H9 (cell line): ENCODE measurements at regions not wholly inside any gene's neighbourhood (a gene's known extent, or its start where the extent isn't known, plus 50 kb on each side); places are given as distances from the start of the nearest gene placed in this dataset.

Experiments used
- DNase-seq: peaks from one replicate; pipeline ENCODE4 v3.0.0-alpha.2; 2017
- H2AFZ ChIP-seq: one replicate; pipeline ENCODE4 v1.6.1; 2013; ENCODE audit warnings: mild to moderate bottlenecking, low read length, control low read depth, moderate library complexity
- H2AK5ac ChIP-seq: 2 replicates; pipeline ENCODE4 v1.6.1; 2013; ENCODE audit warnings: low read length, control low read depth, mixed read lengths; ENCODE audit not compliant: insufficient read length
- H2BK120ac ChIP-seq: one replicate; pipeline ENCODE4 v1.6.1; 2013; ENCODE audit warnings: low read depth, mild to moderate bottlenecking, low read length, control low read depth, inconsistent platforms; ENCODE audit not compliant: poor library complexity, severe bottlenecking
- H2BK12ac ChIP-seq: 2 replicates; pipeline ENCODE4 v1.6.1; 2013; ENCODE audit warnings: low read length, control low read depth, mixed read lengths, low read depth; ENCODE audit not compliant: insufficient read length
- H2BK15ac ChIP-seq: 2 replicates; pipeline ENCODE4 v1.6.1; 2013; ENCODE audit warnings: low read depth, low read length, control low read depth
- H2BK20ac ChIP-seq: one replicate; pipeline ENCODE4 v1.6.1; 2013; ENCODE audit warnings: low read depth, mild to moderate bottlenecking, low read length, control low read depth, inconsistent platforms; ENCODE audit not compliant: poor library complexity, severe bottlenecking
- H2BK5ac ChIP-seq: 2 replicates; pipeline ENCODE4 v1.6.1; 2013; ENCODE audit warnings: low read length, control low read depth, mixed read lengths; ENCODE audit not compliant: insufficient read length
- H3K14ac ChIP-seq: 2 replicates; pipeline ENCODE4 v1.6.1; 2013; ENCODE audit warnings: low read length, control low read depth; ENCODE audit not compliant: insufficient read depth
- H3K18ac ChIP-seq: 2 replicates; pipeline ENCODE4 v1.6.1; 2013; ENCODE audit warnings: low read depth, mild to moderate bottlenecking, mixed read lengths, low read length, control low read depth; ENCODE audit not compliant: insufficient read length
- H3K23ac ChIP-seq: 2 replicates; pipeline ENCODE4 v1.6.1; 2013; ENCODE audit warnings: low read length, control low read depth, mixed read lengths, low read depth; ENCODE audit not compliant: insufficient read length
- H3K23me2 ChIP-seq: 2 replicates; pipeline ENCODE4 v1.6.1; 2013; ENCODE audit warnings: low read depth, mild to moderate bottlenecking, mixed read lengths, low read length, control low read depth; ENCODE audit not compliant: insufficient read length, poor library complexity, severe bottlenecking
- H3K27ac ChIP-seq: 2 replicates; pipeline ENCODE4 v1.5.1; 2013; ENCODE audit warnings: low read length, control low read depth, mixed read lengths, low read depth; ENCODE audit not compliant: insufficient read length
- H3K27me3 ChIP-seq: 2 replicates; pipeline ENCODE4 v1.6.1; 2013; ENCODE audit warnings: low read length, control low read depth, inconsistent platforms; ENCODE audit not compliant: insufficient read depth
- H3K4ac ChIP-seq: 2 replicates; pipeline ENCODE4 v1.6.1; 2013; ENCODE audit warnings: low read depth, mild to moderate bottlenecking, control low read depth, inconsistent platforms, low read length, moderate library complexity
- H3K4me1 ChIP-seq: 2 replicates; pipeline ENCODE4 v1.6.1; 2013; ENCODE audit warnings: low read length, control low read depth, inconsistent platforms; ENCODE audit not compliant: insufficient read depth
- H3K4me2 ChIP-seq: 2 replicates; pipeline ENCODE4 v1.6.1; 2013; ENCODE audit warnings: low read length, control low read depth, mixed read lengths; ENCODE audit not compliant: insufficient read length, insufficient read depth
- H3K56ac ChIP-seq: 2 replicates; pipeline ENCODE4 v1.6.1; 2013; ENCODE audit warnings: low read depth, mild to moderate bottlenecking, mixed read lengths, low read length, control low read depth; ENCODE audit not compliant: insufficient read length
- H3K79me1 ChIP-seq: 2 replicates; pipeline ENCODE4 v1.6.1; 2013; ENCODE audit warnings: low read depth, mild to moderate bottlenecking, moderate library complexity, low read length, control low read depth, inconsistent platforms; ENCODE audit not compliant: insufficient read depth, poor library complexity, severe bottlenecking
- H3K79me2 ChIP-seq: 2 replicates; pipeline ENCODE4 v1.6.1; 2013; ENCODE audit warnings: low read length, control low read depth, inconsistent platforms; ENCODE audit not compliant: insufficient read depth
- H3K9ac ChIP-seq: 2 replicates; pipeline ENCODE4 v1.6.1; 2013; ENCODE audit warnings: low read length, control low read depth, mixed read lengths; ENCODE audit not compliant: insufficient read length; ENCODE audit errors: extremely low read depth
- H3K9me3 ChIP-seq: one replicate; pipeline ENCODE4 v1.6.1; 2013; ENCODE audit warnings: low read depth, low read length, inconsistent platforms; ENCODE audit not compliant: control insufficient read depth
- H3T11ph ChIP-seq: one replicate; pipeline ENCODE4 v1.6.1; 2013; ENCODE audit warnings: mild to moderate bottlenecking, low read length, control low read depth, inconsistent platforms
- H4K20me1 ChIP-seq: one replicate; pipeline ENCODE4 v1.6.1; 2013; ENCODE audit not compliant: control insufficient read depth, insufficient read length, insufficient read depth
- H4K5ac ChIP-seq: 2 replicates; pipeline ENCODE4 v1.6.1; 2013; ENCODE audit warnings: low read depth, mild to moderate bottlenecking, mixed read lengths, low read length, control low read depth; ENCODE audit not compliant: insufficient read length
- H4K8ac ChIP-seq: replicated peaks from 2 replicates; pipeline ENCODE4 v1.6.1; 2013; ENCODE audit warnings: low read length, control low read depth, mixed read lengths, low read depth; ENCODE audit not compliant: insufficient read length
- H4K91ac ChIP-seq: 2 replicates; pipeline ENCODE4 v1.6.1; 2013; ENCODE audit warnings: low read depth, mild to moderate bottlenecking, moderate library complexity, mixed read lengths, low read length, control low read depth; ENCODE audit not compliant: insufficient read length
- H3K27ac Mint-ChIP-seq, 3 experiments: 2 replicates in 2 of 3; 3 replicates in 1 of 3; pipeline ENCODE4 v1.8.0; 2020 to 2021; ENCODE audit warnings: mixed read lengths in 3 of 3, mild to moderate bottlenecking in 1 of 3, moderate library complexity in 1 of 3
- H3K27me3 Mint-ChIP-seq: 2 replicates; pipeline ENCODE4 v1.8.0; 2021; ENCODE audit warnings: low read depth, mild to moderate bottlenecking, moderate library complexity, mixed read lengths
- H3K36me3 Mint-ChIP-seq, 3 experiments: 2 replicates in 2 of 3; 3 replicates in 1 of 3; pipeline ENCODE4 v1.8.0; 2020 to 2021; ENCODE audit warnings: low read depth in 3 of 3, mixed read lengths in 3 of 3; ENCODE audit not compliant: insufficient read depth in 1 of 3
- H3K4me1 Mint-ChIP-seq, 2 experiments: 2 replicates each; pipeline ENCODE4 v1.8.0; 2020; ENCODE audit warnings: mixed read lengths in 2 of 2
- H3K4me3 Mint-ChIP-seq, 2 experiments: 2 replicates in 1 of 2; 3 replicates in 1 of 2; pipeline ENCODE4 v1.8.0; 2020 to 2021; ENCODE audit warnings: mild to moderate bottlenecking in 2 of 2, mixed read lengths in 2 of 2, moderate library complexity in 1 of 2
- H3K9me3 Mint-ChIP-seq, 2 experiments: 2 replicates in 1 of 2; 3 replicates in 1 of 2; pipeline ENCODE4 v1.8.0; 2020; ENCODE audit warnings: mild to moderate bottlenecking in 2 of 2, mixed read lengths in 2 of 2, moderate library complexity in 1 of 2
- CTCF ChIP-seq: fragments of 200-600 bp; sonication (generic); conservative IDR thresholded peaks from 3 replicates; pipeline ENCODE4 v1.8.0; 2021; ENCODE audit warnings: antibody characterized with exemption, mild to moderate bottlenecking
- WGBS: extraction: QIAGEN DNeasy Blood & Tissue Kit; methylation state at CpG from one replicate; pipeline ENCODE4 v1.1.7; 2013; ENCODE audit warnings: missing lambda C conversion rate, low lambda C conversion rate, mixed read lengths; ENCODE audit not compliant: insufficient read length; ENCODE audit errors: extremely low coverage; 5-methylcytosine and 5-hydroxymethylcytosine counted together

- H2BK12ac ChIP-seq, result no peak overlapping the region
Measured at GRCh38 chr7:113170591-113170990, 52.2 kb upstream of the SMIM30 start.

More at GRCh38 chr7:113170591-113170990, 52.2 kb upstream of the SMIM30 start:
- Histone ChIP-seq H3K9me3 (no peaks in the 10 kb centered on the region), H2AK5ac (no peak overlapping the region), H4K5ac (no peak overlapping the region), H3K27ac (no peak overlapping the region), H2BK5ac (no peak overlapping the region), H3K14ac (no peak overlapping the region), H3K27me3 (no peaks in the 10 kb centered on the region), H2BK120ac (no peak overlapping the region), H4K20me1 (no peaks in the 10 kb centered on the region), H3K4ac (no peak overlapping the region), H3K9ac (no peak overlapping the region), H3K4me1 (no peaks in the 10 kb centered on the region), H4K91ac (no peak overlapping the region), H2AFZ (no peak overlapping the region), H2BK15ac (no peak overlapping the region), H3K79me1 (no peaks in the 10 kb centered on the region), H3K4me2 (no peak overlapping the region), H2BK20ac (no peak overlapping the region), H3K23me2 (no peaks in the 10 kb centered on the region), H3K18ac (no peak overlapping the region), H3T11ph (no peak overlapping the region), H3K56ac (no peak overlapping the region), H3K79me2 (no peaks in the 10 kb centered on the region), H4K8ac (no peak overlapping the region), H3K23ac (no peak overlapping the region)
- no peaks in the 10 kb centered on the region for H3K4me1 Mint-ChIP-seq
- DNase-seq, result no peak
- no CpG with 5 or more reads among the region's 3 CpGs for WGBS
- no peak overlapping the region for H3K4me3 Mint-ChIP-seq
- peaks cover 0 to 2% of the 10 kb centered on the region in 2 experiments; a peak in 1 of 5 replicates for H3K9me3 Mint-ChIP-seq
- TF ChIP-seq CTCF, result no peak
- no peak overlapping the region for H3K27ac Mint-ChIP-seq
- peaks cover 4% of the 10 kb centered on the region; the same call in 1 of the 2 replicates for H3K27me3 Mint-ChIP-seq
- no peaks in the 10 kb centered on the region for H3K36me3 Mint-ChIP-seq
